H1 (cell line): ENCODE measurements at regions not wholly inside any gene's neighbourhood (a gene's known extent, or its start where the extent isn't known, plus 50 kb on each side); places are given as distances from the start of the nearest gene placed in this dataset.
A peak's percentile ranks its signal among the peaks of the same experiment; 100 is the strongest.

ENCODE experiments used
- CTCF ChIA-PET: fragments of 300-600 bp; sonication (Branson Sonifier 250); formaldehyde crosslinking; loops from one replicate; lab custom pipeline; 2021; ENCODE audit not compliant: partially characterized antibody; lab: Charles Lee
- POLR2A ChIA-PET: fragments of 300-600 bp; sonication (Branson Sonifier 250); formaldehyde crosslinking; loops from one replicate; lab custom pipeline; 2021; ENCODE audit warnings: inconsistent platforms; ENCODE audit not compliant: partially characterized antibody; lab: Charles Lee
- DNase-seq, 2 experiments: peaks; one replicate each; pipeline versions ENCODE4 v3.0.0 to v3.0.0-alpha.2; 2010 to 2022; ENCODE audit warnings: low spot score in 2 of 2, low read depth in 1 of 2, mixed read lengths in 1 of 2
- FAIRE-seq: peaks from 2 replicates; lab custom pipeline; 2011; peaks lifted over from hg19 to GRCh38; lab: Jason Lieb, UNC
- H2AFZ ChIP-seq: 2 replicates; pipeline ENCODE4 v1.8.1; 2012; ENCODE audit warnings: low read length, inconsistent platforms
- H2AK5ac ChIP-seq: 2 replicates; pipeline ENCODE4 v1.6.1; 2013; ENCODE audit warnings: low read depth, low read length
- H2BK120ac ChIP-seq: replicated peaks from 2 replicates; pipeline ENCODE3; 2013; ENCODE audit warnings: low read depth, low read length, inconsistent platforms
- H2BK12ac ChIP-seq: 2 replicates; pipeline ENCODE4 v1.6.1; 2013; ENCODE audit warnings: low read depth, low read length
- H2BK15ac ChIP-seq: 2 replicates; pipeline ENCODE4 v1.6.1; 2013; ENCODE audit warnings: low read length
- H2BK20ac ChIP-seq: 2 replicates; pipeline ENCODE4 v1.6.1; 2013; ENCODE audit warnings: low read length
- H2BK5ac ChIP-seq: 2 replicates; pipeline ENCODE4 v1.6.1; 2013; ENCODE audit warnings: low read depth, low read length
- H3K14ac ChIP-seq: 2 replicates; pipeline ENCODE4 v1.6.1; 2013; ENCODE audit warnings: inconsistent platforms; ENCODE audit not compliant: insufficient read length
- H3K18ac ChIP-seq: 2 replicates; pipeline ENCODE4 v1.6.1; 2013; ENCODE audit warnings: low read length; ENCODE audit errors: extremely low read depth
- H3K23ac ChIP-seq: 2 replicates; pipeline ENCODE4 v1.6.1; 2013; ENCODE audit warnings: inconsistent platforms; ENCODE audit not compliant: insufficient read length
- H3K23me2 ChIP-seq: 2 replicates; pipeline ENCODE4 v1.6.1; 2013; ENCODE audit warnings: low read depth, low read length
- H3K27ac ChIP-seq: 2 replicates; pipeline ENCODE4 v1.6.1; 2011; ENCODE audit warnings: low read depth, low read length, inconsistent platforms
- H3K27me3 ChIP-seq, 4 experiments: replicated peaks in 1 of 4; 1 replicate in 1 of 4; 2 replicates in 3 of 4; pipeline versions ENCODE4 v1.6.1 to v1.8.1; 2011 to 2013; ENCODE audit warnings: low read length in 3 of 4, mild to moderate bottlenecking in 3 of 4, inconsistent platforms in 2 of 4, mixed read lengths in 2 of 4, moderate library complexity in 1 of 4; ENCODE audit not compliant: control insufficient read depth in 3 of 4, insufficient read depth in 3 of 4; ENCODE audit errors: extremely low read depth in 1 of 4
- H3K36me3 ChIP-seq, 4 experiments: 2 replicates each; pipeline versions ENCODE4 v1.6.1 to v1.8.1; 2011 to 2013; ENCODE audit warnings: mild to moderate bottlenecking in 4 of 4, low read length in 3 of 4, moderate library complexity in 2 of 4, control low read depth in 1 of 4, inconsistent platforms in 1 of 4; ENCODE audit not compliant: insufficient read depth in 4 of 4, control insufficient read depth in 2 of 4
- H3K4ac ChIP-seq: replicated peaks from 2 replicates; pipeline ENCODE3; 2013; ENCODE audit warnings: low read length, low read depth, mixed read lengths, inconsistent platforms; ENCODE audit not compliant: insufficient read length
- H3K4me1 ChIP-seq, 4 experiments: replicated peaks in 1 of 4; 1 replicate in 1 of 4; 2 replicates in 3 of 4; pipeline versions ENCODE4 v1.6.1 to v1.8.1; 2011 to 2013; ENCODE audit warnings: low read length in 3 of 4, inconsistent platforms in 2 of 4, mixed read lengths in 1 of 4; ENCODE audit not compliant: insufficient read depth in 4 of 4, control insufficient read depth in 3 of 4
- H3K4me2 ChIP-seq, 2 experiments: 2 replicates each; pipeline versions ENCODE4 v1.6.1 to v1.8.1; 2011 to 2013; ENCODE audit warnings: low read depth in 2 of 2, low read length in 2 of 2, control low read depth in 1 of 2, inconsistent platforms in 1 of 2, mild to moderate bottlenecking in 1 of 2; ENCODE audit not compliant: insufficient read depth in 1 of 2
- H3K4me3 ChIP-seq, 4 experiments: fragments of 200-600, 300-600 bp in 1 of 4; sonication (generic), shearing (Covaris generic), sonication (Bioruptor Twin) in 1 of 4; 2 replicates each; pipeline versions ENCODE4 v1.5.1 to v1.8.1; 2011 to 2016; ENCODE audit warnings: low read length in 4 of 4, low read depth in 3 of 4, control low read depth in 2 of 4, inconsistent platforms in 2 of 4, mild to moderate bottlenecking in 2 of 4, mixed read lengths in 1 of 4, moderate library complexity in 1 of 4; ENCODE audit not compliant: insufficient read depth in 2 of 4; ENCODE audit errors: extremely low read depth in 1 of 4
- H3K56ac ChIP-seq: replicated peaks from 2 replicates; pipeline ENCODE3; 2013; ENCODE audit warnings: low read depth, mild to moderate bottlenecking, mixed read lengths, low read length, inconsistent platforms; ENCODE audit not compliant: insufficient read length
- H3K79me1 ChIP-seq: 2 replicates; pipeline ENCODE4 v1.6.1; 2013; ENCODE audit warnings: low read depth, low read length, control low read depth
- H3K79me2 ChIP-seq, 2 experiments: 2 replicates each; pipeline versions ENCODE4 v1.6.1 to v1.8.1; 2012 to 2013; ENCODE audit warnings: low read length in 2 of 2, mild to moderate bottlenecking in 2 of 2, inconsistent platforms in 1 of 2; ENCODE audit not compliant: insufficient read depth in 2 of 2, control insufficient read depth in 1 of 2
- H3K9ac ChIP-seq, 4 experiments: replicated peaks in 1 of 4; 1 replicate in 1 of 4; 2 replicates in 3 of 4; pipeline versions ENCODE4 v1.6.1 to v1.8.1; 2011 to 2013; ENCODE audit warnings: low read depth in 3 of 4, low read length in 3 of 4, control low read depth in 2 of 4, mild to moderate bottlenecking in 2 of 4, moderate library complexity in 2 of 4, inconsistent platforms in 1 of 4; ENCODE audit errors: extremely low read depth in 1 of 4
- H3K9me3 ChIP-seq, 2 experiments: 2 replicates each; pipeline versions ENCODE4 v1.6.1 to v1.8.1; 2012 to 2013; ENCODE audit warnings: mild to moderate bottlenecking in 2 of 2, moderate library complexity in 2 of 2, control low read depth in 1 of 2, inconsistent platforms in 1 of 2, low read depth in 1 of 2, low read length in 1 of 2, mixed read lengths in 1 of 2; ENCODE audit not compliant: insufficient read depth in 2 of 2
- H4K20me1 ChIP-seq, 2 experiments: replicated peaks in 1 of 2; 2 replicates each; pipeline versions ENCODE3 to v1.8.1; 2011 to 2013; ENCODE audit warnings: inconsistent platforms in 2 of 2, low read length in 2 of 2, mild to moderate bottlenecking in 1 of 2; ENCODE audit not compliant: insufficient read depth in 2 of 2, control insufficient read depth in 1 of 2
- H4K5ac ChIP-seq: 2 replicates; pipeline ENCODE4 v1.6.1; 2013; ENCODE audit warnings: low read length, low read depth, mixed read lengths, inconsistent platforms; ENCODE audit not compliant: insufficient read length
- H4K8ac ChIP-seq: 2 replicates; pipeline ENCODE4 v1.8.0; 2013; ENCODE audit warnings: mild to moderate bottlenecking, moderate library complexity, low read length, inconsistent platforms; ENCODE audit not compliant: insufficient read depth; ENCODE audit errors: extremely low read depth
- H4K91ac ChIP-seq: replicated peaks from 2 replicates; pipeline ENCODE3; 2013; ENCODE audit warnings: low read length, mixed read lengths, inconsistent platforms; ENCODE audit not compliant: insufficient read length
- ASH2L ChIP-seq: fragments of 200-600, 300-600 bp; sonication (generic); IDR thresholded peaks from one replicate; pipeline ENCODE4 v1.7.1; 2017; ENCODE audit warnings: low read length
- ATF3 ChIP-seq: IDR thresholded peaks from 2 replicates; pipeline ENCODE4 v1.6.1; 2011; ENCODE audit warnings: low read depth, mild to moderate bottlenecking, low read length; ENCODE audit not compliant: insufficient read depth
- BRCA1 ChIP-seq: IDR thresholded peaks from 2 replicates; pipeline ENCODE4 v1.6.1; 2012; ENCODE audit warnings: low read depth, low read length, improper control_type of control experiment
- CBX5 ChIP-seq: fragments of 300-800, 300-1000 bp; sonication (generic); IDR thresholded peaks from 2 replicates; pipeline ENCODE4 v1.7.1; 2016; ENCODE audit warnings: antibody characterized with exemption, low read length, low read depth
- E2F6 ChIP-seq: IDR thresholded peaks from 2 replicates; pipeline ENCODE4 v1.6.1; 2012; ENCODE audit warnings: inconsistent platforms
- KDM4A ChIP-seq: IDR thresholded peaks from one replicate; pipeline ENCODE4 v1.7.1; 2012; ENCODE audit warnings: low read depth, mild to moderate bottlenecking, moderate library complexity, low read length, inconsistent platforms; ENCODE audit not compliant: severe bottlenecking
- POLR2AphosphoS5 ChIP-seq: IDR thresholded peaks from 2 replicates; pipeline ENCODE4 v1.6.1; 2011; ENCODE audit warnings: low read depth, low read length
- RAD21 ChIP-seq, 2 experiments: IDR thresholded peaks in 1 of 2; conservative IDR thresholded peaks in 1 of 2; 2 replicates each; pipeline ENCODE4 v1.6.1; 2011; ENCODE audit warnings: low read depth in 2 of 2, low read length in 2 of 2, improper control_type of control experiment in 1 of 2, inconsistent platforms in 1 of 2, mild to moderate bottlenecking in 1 of 2, moderate library complexity in 1 of 2
- RBBP5 ChIP-seq: IDR thresholded peaks from 2 replicates; pipeline ENCODE4 v1.7.1; 2012; ENCODE audit warnings: low read depth, mild to moderate bottlenecking, inconsistent platforms, low read length, moderate library complexity, borderline replicate concordance
- RFX5 ChIP-seq: IDR thresholded peaks from 2 replicates; pipeline ENCODE4 v1.6.1; 2011; ENCODE audit warnings: low read depth, low read length, improper control_type of control experiment, borderline replicate concordance
- SAP30 ChIP-seq: fragments of 300-600 bp; sonication (generic); IDR thresholded peaks from 2 replicates; pipeline ENCODE4 v1.7.1; 2012; ENCODE audit warnings: low read length, moderate library complexity, mild to moderate bottlenecking, inconsistent platforms; ENCODE audit not compliant: insufficient read depth, insufficient replicate concordance
- SP4 ChIP-seq: IDR thresholded peaks from 2 replicates; pipeline ENCODE4 v1.6.1; 2012; ENCODE audit warnings: low read length, inconsistent platforms
- TBP ChIP-seq: IDR thresholded peaks from 2 replicates; pipeline ENCODE4 v1.6.1; 2011; ENCODE audit warnings: low read depth, low read length, improper control_type of control experiment
- WGBS, 2 experiments: shearing (Covaris generic) in 1 of 2; methylation state at CpG; one replicate each; pipeline versions ENCODE4 v1.1.6 to v1.1.7; 2013 to 2015; ENCODE audit warnings: low lambda C conversion rate in 2 of 2, mixed read lengths in 2 of 2, inconsistent platforms in 1 of 2, low coverage in 1 of 2, missing lambda C conversion rate in 1 of 2; ENCODE audit not compliant: insufficient replicate concordance in 2 of 2, insufficient coverage in 1 of 2, insufficient read length in 1 of 2; ENCODE audit errors: extremely low coverage in 1 of 2, missing lambda C conversion rate in 1 of 2; 5-methylcytosine and 5-hydroxymethylcytosine counted together

- DNase-seq, result no peak
- no peaks in the 10 kb centered on the region for H3K79me2 ChIP-seq
- ChIA-PET POLR2A (no interaction called here), CTCF (interaction anchor here (1.0 to 1.6 kb wide), 2 partner anchors 30 to 39 kb away, joined by 3 read pairs; no protein-coding TSS in a partner anchor)
- peaks cover 5% of the 10 kb centered on the region for H3K79me1 ChIP-seq
- 95% methylated on average over 22 of the region's 22 CpGs; no CpG with 5 or more reads in 1 of the 2 experiments for WGBS, 2 experiments
- FAIRE-seq, result no peak
- 0 out of 2 replicates have a peak overlapping the region, but pooled peaks have one; percentile 20 for H2BK5ac ChIP-seq
- no peak overlapping the region for H3K14ac ChIP-seq
- no peak overlapping the region for H4K5ac ChIP-seq
- no peak overlapping the region for H3K4ac ChIP-seq
- no peaks in the 10 kb centered on the region; a peak in 1 of 8 replicates for H3K36me3 ChIP-seq
- no peak overlapping the region for H3K18ac ChIP-seq
- H4K91ac ChIP-seq, result no peak overlapping the region
- H3K4me2 ChIP-seq, result no peak overlapping the region
- no peak overlapping the region for H2BK120ac ChIP-seq
- H4K8ac ChIP-seq, result no peak overlapping the region; the same call in 1 of the 2 replicates
- H3K4me1 ChIP-seq, result no peaks in the 10 kb centered on the region; a peak in 3 of 7 replicates
- H3K56ac ChIP-seq, result no peak overlapping the region
- H3K23ac ChIP-seq, result no peak overlapping the region
- no peak overlapping the region for H3K27ac ChIP-seq
- no peak overlapping the region for H2BK20ac ChIP-seq
- no peaks in the 10 kb centered on the region; a peak in 1 of 4 replicates for H3K9me3 ChIP-seq
- H3K23me2 ChIP-seq, result no peaks in the 10 kb centered on the region
- no peak overlapping the region for H3K9ac ChIP-seq
- no peak overlapping the region for H2AFZ ChIP-seq
- peak overlapping the region; percentile 17; the same call in 1 of the 2 replicates for H2AK5ac ChIP-seq
- no peak overlapping the region for H2BK12ac ChIP-seq
- no peaks in the 10 kb centered on the region for H3K27me3 ChIP-seq
- 0 out of 2 replicates have a peak overlapping the region, but pooled peaks have one; percentile 89 for H2BK15ac ChIP-seq
- H3K4me3 ChIP-seq, result no peak overlapping the region
- peaks cover 4 to 19% of the 10 kb centered on the region in 2 experiments for H4K20me1 ChIP-seq
- TF ChIP-seq RBBP5 (no peak), BRCA1 (no peak), CBX5 (no peak), ASH2L (no peak), POLR2AphosphoS5 (no peak), TBP (no peak), RFX5 (no peak), ATF3 (no peak), SAP30 (no peak), KDM4A (no peak), E2F6 (no peak), SP4 (no peak), RAD21 (IDR thresholded peaks at IDR 0.05 in 1 of 2, conservative IDR thresholded peaks at IDR 0.05 in 1 of 2; ENCODE audit: low read depth in 2 of 2, low read length in 2 of 2) (no peak)
These were observed 63.2 kb downstream of the ENGASE start for GRCh38 chr17:79137789-79138165.
